Endodermal cell (in vitro differentiated cells): ENCODE measurements at regions not wholly inside any gene's neighbourhood (a gene's known extent, or its start where the extent isn't known, plus 50 kb on each side); places are given as distances from the start of the nearest gene placed in this dataset.

Source experiments
- DNase-seq: peaks from one replicate; pipeline ENCODE4 v3.0.0-alpha.2; 2017
- H3K27ac ChIP-seq: 2 replicates; pipeline ENCODE4 v1.5.1; 2013; ENCODE audit warnings: mild to moderate bottlenecking, low read depth, low read length, moderate library complexity
- H3K27me3 ChIP-seq: 2 replicates; pipeline ENCODE4 v1.6.1; 2013; ENCODE audit warnings: mild to moderate bottlenecking, low read length, moderate library complexity; ENCODE audit not compliant: insufficient read depth, control insufficient read depth, poor library complexity, severe bottlenecking
- H3K36me3 ChIP-seq: 2 replicates; pipeline ENCODE4 v1.7.0; 2013; ENCODE audit warnings: mild to moderate bottlenecking, low read length, moderate library complexity; ENCODE audit not compliant: control insufficient read depth, insufficient read depth
- H3K4me1 ChIP-seq: one replicate; pipeline ENCODE4 v1.7.0; 2013; ENCODE audit warnings: low read length; ENCODE audit not compliant: control insufficient read depth, insufficient read depth
- H3K4me3 ChIP-seq: 2 replicates; pipeline ENCODE4 v1.5.1; 2013; ENCODE audit warnings: mild to moderate bottlenecking, low read length, moderate library complexity
- H3K9ac ChIP-seq: 2 replicates; pipeline ENCODE4 v1.6.1; 2013; ENCODE audit warnings: mild to moderate bottlenecking, low read length, moderate library complexity; ENCODE audit not compliant: poor library complexity, severe bottlenecking; ENCODE audit errors: extremely low read depth
- H3K9me3 ChIP-seq: 2 replicates; pipeline ENCODE4 v1.6.1; 2013; ENCODE audit warnings: mild to moderate bottlenecking, low read length, moderate library complexity; ENCODE audit not compliant: control insufficient read depth
- H3K27ac Mint-ChIP-seq: 2 replicates; pipeline ENCODE4 v1.8.0; 2020; ENCODE audit warnings: mixed read lengths
- H3K27me3 Mint-ChIP-seq: 2 replicates; pipeline ENCODE4 v1.8.0; 2021; ENCODE audit warnings: mild to moderate bottlenecking, mixed read lengths; ENCODE audit not compliant: insufficient read depth
- H3K36me3 Mint-ChIP-seq: 2 replicates; pipeline ENCODE4 v1.8.0; 2020; ENCODE audit warnings: low read depth, mixed read lengths
- H3K4me1 Mint-ChIP-seq: 2 replicates; pipeline ENCODE4 v1.8.0; 2020; ENCODE audit warnings: mixed read lengths
- H3K4me3 Mint-ChIP-seq: 2 replicates; pipeline ENCODE4 v1.8.0; 2020; ENCODE audit warnings: mild to moderate bottlenecking, moderate library complexity, mixed read lengths
- H3K9me3 Mint-ChIP-seq: 2 replicates; pipeline ENCODE4 v1.8.0; 2020; ENCODE audit warnings: mild to moderate bottlenecking, mixed read lengths
- WGBS, 2 experiments: methylation state at CpG; one replicate each; pipeline versions ENCODE4 v1.1.5 to v1.1.7; 2013; ENCODE audit warnings: missing lambda C conversion rate in 2 of 2, mixed read lengths in 1 of 2; ENCODE audit not compliant: insufficient coverage in 1 of 2, insufficient read length in 1 of 2; 5-methylcytosine and 5-hydroxymethylcytosine counted together
- TF ChIP-seq, protein P1 (sequence below): fragments of 200-600 bp; sonication (generic); conservative IDR thresholded peaks from 2 replicates; pipeline ENCODE4 v1.5.0; 2021; ENCODE audit warnings: antibody characterized with exemption, mild to moderate bottlenecking

DNA sequence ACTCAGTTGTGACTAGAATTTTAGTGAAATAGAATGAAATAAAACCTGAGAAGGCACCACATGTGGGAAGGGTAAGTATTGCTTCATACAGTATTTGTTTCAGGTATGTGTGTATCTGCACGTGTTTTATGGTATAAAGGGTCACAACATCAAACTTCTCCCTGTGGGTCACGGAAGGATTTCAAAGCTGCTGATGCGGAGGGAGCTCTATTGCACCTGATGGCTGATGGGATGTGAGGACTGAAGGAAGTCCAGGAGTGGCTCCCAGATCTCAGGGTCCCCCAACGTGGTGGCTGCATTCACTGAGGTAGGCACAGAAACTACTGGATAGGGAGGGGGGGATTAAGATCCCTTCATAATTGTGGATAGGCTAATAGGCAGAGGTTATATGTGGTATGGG is 159.7 kb downstream of the PJA2 start:
- no peak for DNase-seq
- H3K4me3 ChIP-seq: no peak overlapping the region
- no peak overlapping the region for H3K9ac ChIP-seq
- Mint-ChIP-seq H3K4me1 (no peaks in the 10 kb centered on the region), H3K27me3 (no peaks in the 10 kb centered on the region), H3K4me3 (no peak overlapping the region), H3K27ac (no peak overlapping the region), H3K9me3 (peaks cover 13% of the 10 kb centered on the region), H3K36me3 (no peaks in the 10 kb centered on the region)
- peaks cover 14% of the 10 kb centered on the region for H3K9me3 ChIP-seq
- H3K36me3 ChIP-seq: no peaks in the 10 kb centered on the region
- TF ChIP-seq, protein P1, sequence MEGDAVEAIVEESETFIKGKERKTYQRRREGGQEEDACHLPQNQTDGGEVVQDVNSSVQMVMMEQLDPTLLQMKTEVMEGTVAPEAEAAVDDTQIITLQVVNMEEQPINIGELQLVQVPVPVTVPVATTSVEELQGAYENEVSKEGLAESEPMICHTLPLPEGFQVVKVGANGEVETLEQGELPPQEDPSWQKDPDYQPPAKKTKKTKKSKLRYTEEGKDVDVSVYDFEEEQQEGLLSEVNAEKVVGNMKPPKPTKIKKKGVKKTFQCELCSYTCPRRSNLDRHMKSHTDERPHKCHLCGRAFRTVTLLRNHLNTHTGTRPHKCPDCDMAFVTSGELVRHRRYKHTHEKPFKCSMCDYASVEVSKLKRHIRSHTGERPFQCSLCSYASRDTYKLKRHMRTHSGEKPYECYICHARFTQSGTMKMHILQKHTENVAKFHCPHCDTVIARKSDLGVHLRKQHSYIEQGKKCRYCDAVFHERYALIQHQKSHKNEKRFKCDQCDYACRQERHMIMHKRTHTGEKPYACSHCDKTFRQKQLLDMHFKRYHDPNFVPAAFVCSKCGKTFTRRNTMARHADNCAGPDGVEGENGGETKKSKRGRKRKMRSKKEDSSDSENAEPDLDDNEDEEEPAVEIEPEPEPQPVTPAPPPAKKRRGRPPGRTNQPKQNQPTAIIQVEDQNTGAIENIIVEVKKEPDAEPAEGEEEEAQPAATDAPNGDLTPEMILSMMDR: no peak
- H3K4me1 ChIP-seq: no peaks in the 10 kb centered on the region
- no peak overlapping the region for H3K27ac ChIP-seq
- 90 to 100% methylated on average over 3 to 4 of the region's 4 CpGs for WGBS, 2 experiments
- H3K27me3 ChIP-seq: no peaks in the 10 kb centered on the region

DNA sequence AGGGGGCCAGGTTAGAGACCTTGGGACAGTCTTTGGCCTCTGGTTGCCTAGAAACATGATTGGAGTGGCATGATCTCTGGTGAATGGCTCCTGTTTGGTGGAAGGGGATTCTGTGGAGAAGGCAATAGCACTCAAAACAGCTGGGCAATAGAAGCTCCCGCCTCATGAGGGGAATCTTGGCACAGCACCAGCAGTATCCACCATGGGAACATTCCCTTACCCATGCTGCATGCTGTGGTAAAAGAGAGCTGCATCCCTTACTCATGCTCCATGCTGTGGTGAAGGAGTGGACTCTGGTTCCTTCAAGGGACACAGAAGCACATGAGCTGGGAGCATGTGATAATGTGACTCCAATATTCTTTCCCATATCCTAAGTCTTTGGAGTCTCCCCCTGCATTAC is 160.6 kb downstream of the PJA2 start:
- no peak overlapping the region for H3K27ac Mint-ChIP-seq
- H3K27ac ChIP-seq: no peak overlapping the region
- TF ChIP-seq, protein P1: no peak
- H3K9me3 Mint-ChIP-seq: peaks cover 13% of the 10 kb centered on the region
- no peaks in the 10 kb centered on the region for H3K36me3 ChIP-seq
- H3K9me3 ChIP-seq: peaks cover 14% of the 10 kb centered on the region
- no peaks in the 10 kb centered on the region for H3K27me3 Mint-ChIP-seq
- H3K4me3 ChIP-seq: no peak overlapping the region
- WGBS, 2 experiments: 94 to 100% methylated on average over 1 of the region's 1 CpG
- DNase-seq: no peak
- no peak overlapping the region for H3K9ac ChIP-seq
- no peaks in the 10 kb centered on the region for H3K27me3 ChIP-seq
- no peaks in the 10 kb centered on the region for H3K36me3 Mint-ChIP-seq
- no peaks in the 10 kb centered on the region for H3K4me1 Mint-ChIP-seq
- H3K4me1 ChIP-seq: no peaks in the 10 kb centered on the region
- H3K4me3 Mint-ChIP-seq: no peak overlapping the region

DNA sequence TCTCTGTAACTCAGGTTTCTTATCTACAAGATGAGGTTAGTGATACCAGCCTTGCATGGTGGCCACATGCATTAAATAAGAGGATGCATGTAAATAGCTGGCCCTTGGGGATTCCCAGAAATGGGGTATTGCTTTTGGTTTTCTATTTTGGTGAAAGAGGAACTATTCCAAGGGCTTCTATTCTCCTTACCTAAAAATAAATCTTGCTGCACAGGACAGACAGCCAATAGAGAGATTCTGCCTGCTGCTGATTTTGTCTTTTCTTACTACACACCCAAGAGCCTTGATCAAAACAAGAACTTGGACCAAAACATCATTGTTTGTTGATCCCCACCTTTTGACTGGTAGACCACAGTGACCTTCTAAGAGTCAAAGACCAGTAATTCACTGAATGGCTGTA is 161.8 kb downstream of the PJA2 start:
- Mint-ChIP-seq H3K27ac (no peak overlapping the region), H3K4me3 (no peak overlapping the region), H3K4me1 (no peaks in the 10 kb centered on the region), H3K9me3 (peaks cover 13% of the 10 kb centered on the region), H3K36me3 (no peaks in the 10 kb centered on the region), H3K27me3 (no peaks in the 10 kb centered on the region)
- Histone ChIP-seq H3K9me3 (peaks cover 14% of the 10 kb centered on the region), H3K27me3 (no peaks in the 10 kb centered on the region), H3K36me3 (no peaks in the 10 kb centered on the region), H3K4me3 (no peak overlapping the region), H3K9ac (no peak overlapping the region), H3K27ac (no peak overlapping the region), H3K4me1 (no peaks in the 10 kb centered on the region)
- no peak for DNase-seq
- TF ChIP-seq, protein P1: no peak
